Caco-2 (cell line): ENCODE measurements at regions not wholly inside any gene's neighbourhood (a gene's known extent, or its start where the extent isn't known, plus 50 kb on each side); places are given as distances from the start of the nearest gene placed in this dataset.

Experiments used
- BruUV-seq: library from RNA; stranded (reverse); fragments of 400-500 nt; replicated peaks from 2 replicates; lab custom pipeline; 2021; lab: Mats Ljungman, UMichigan
- CTCF ChIA-PET: fragments of 300-600 bp; sonication (Branson Sonifier 250); formaldehyde crosslinking; loops from one replicate; lab custom pipeline; 2022; ENCODE audit warnings: antibody characterized with exemption; lab: Charles Lee
- POLR2A ChIA-PET: fragments of 300-600 bp; sonication (Branson Sonifier 250); formaldehyde crosslinking; loops from one replicate; lab custom pipeline; 2022; ENCODE audit warnings: antibody characterized with exemption; lab: Charles Lee
- DNase-seq, 2 experiments: peaks; one replicate each; pipeline versions ENCODE4 v3.0.0 to v3.0.0-alpha.2; 2020 to 2022
- H3K27me3 ChIP-seq: replicated peaks from 2 replicates; pipeline ENCODE4 v1.6.0; 2011; ENCODE audit warnings: low read length; ENCODE audit not compliant: control insufficient read depth, insufficient read depth
- H3K36me3 ChIP-seq: 2 replicates; pipeline ENCODE4 v1.5.1; 2011; ENCODE audit warnings: low read length; ENCODE audit not compliant: control insufficient read depth, insufficient read depth
- H3K4me1 ChIP-seq: fragments of 250-450 bp; sonication (Bioruptor Pico); 2 replicates; pipeline ENCODE4 v1.5.1; 2020; ENCODE audit warnings: mild to moderate bottlenecking
- H3K4me3 ChIP-seq: 2 replicates; pipeline ENCODE4 v1.5.1; 2011; ENCODE audit warnings: low read depth, mild to moderate bottlenecking, control low read depth, low read length
- H3K9me3 ChIP-seq: fragments of 250-450 bp; sonication (Bioruptor Pico); 2 replicates; pipeline ENCODE4 v1.5.1; 2020; ENCODE audit warnings: mild to moderate bottlenecking, moderate library complexity
- H3K27ac Mint-ChIP-seq: one replicate; pipeline ENCODE4 v1.8.0; 2022; ENCODE audit warnings: mixed read lengths; ENCODE audit not compliant: unreplicated experiment
- H3K27me3 Mint-ChIP-seq: one replicate; pipeline ENCODE4 v1.8.0; 2022; ENCODE audit warnings: mixed read lengths; ENCODE audit not compliant: insufficient read depth, unreplicated experiment
- H3K36me3 Mint-ChIP-seq: one replicate; pipeline ENCODE4 v1.8.0; 2022; ENCODE audit warnings: mild to moderate bottlenecking, mixed read lengths; ENCODE audit not compliant: insufficient read depth, unreplicated experiment
- H3K4me1 Mint-ChIP-seq: one replicate; pipeline ENCODE4 v1.8.0; 2022; ENCODE audit warnings: low read depth, mixed read lengths; ENCODE audit not compliant: unreplicated experiment
- H3K4me3 Mint-ChIP-seq: one replicate; pipeline ENCODE4 v1.8.0; 2022; ENCODE audit warnings: mild to moderate bottlenecking, moderate library complexity, mixed read lengths; ENCODE audit not compliant: unreplicated experiment
- H3K9me3 Mint-ChIP-seq: one replicate; pipeline ENCODE4 v1.8.0; 2022; ENCODE audit warnings: mixed read lengths; ENCODE audit not compliant: unreplicated experiment
- CTCF ChIP-seq, 2 experiments: fragments of 200-600 bp in 1 of 2; IDR thresholded peaks; 1 replicate in 1 of 2; 2 replicates in 1 of 2; pipeline versions ENCODE4 v1.5.1 to v1.8.0; 2011 to 2022; ENCODE audit warnings: antibody characterized with exemption in 1 of 2, control low read depth in 1 of 2, inconsistent platforms in 1 of 2, low read depth in 1 of 2, low read length in 1 of 2, mild to moderate bottlenecking in 1 of 2, moderate library complexity in 1 of 2; ENCODE audit not compliant: insufficient read depth in 1 of 2, severe bottlenecking in 1 of 2, unreplicated experiment in 1 of 2
- intact Hi-C: fragments of 100-400 bp; cut with micrococcal nuclease; formaldehyde crosslinking; loops from one replicate; pipeline ENCODE4 v1.10.0; 2022; ENCODE audit not compliant: unreplicated experiment

GRCh38 chr1:177824508-177824982 lies 145.3 kb downstream of the SEC16B start:
- Histone ChIP-seq H3K4me1 (peaks cover 7% of the 10 kb centered on the region; the same call in 1 of the 2 replicates), H3K4me3 (no peak overlapping the region), H3K27me3 (no peaks in the 10 kb centered on the region), H3K9me3 (no peaks in the 10 kb centered on the region), H3K36me3 (no peaks in the 10 kb centered on the region)
- POLR2A ChIA-PET, result no interaction called here
- intact Hi-C loops, result loop anchor here (10.0 kb wide), 1 partner anchor 90 kb away; no protein-coding TSS in a partner anchor
- DNase-seq, result no peak
- CTCF ChIA-PET, result interaction anchor here (0.6 kb wide), 2 partner anchors 101 to 236 kb away, joined by 3 to 6 read pairs; no protein-coding TSS in a partner anchor
- Mint-ChIP-seq H3K4me3 (no peak overlapping the region), H3K27me3 (peaks cover 4% of the 10 kb centered on the region), H3K27ac (no peak overlapping the region), H3K9me3 (no peaks in the 10 kb centered on the region), H3K36me3 (no peaks in the 10 kb centered on the region), H3K4me1 (no peaks in the 10 kb centered on the region)
- BruUV-seq, result no TSS peak
- no peak for TF ChIP-seq CTCF (IDR thresholded peaks at IDR 0.05; ENCODE audit: insufficient read depth in 1 of 2, low read depth in 1 of 2, low read length in 1 of 2, severe bottlenecking in 1 of 2, unreplicated experiment in 1 of 2)

DNA sequence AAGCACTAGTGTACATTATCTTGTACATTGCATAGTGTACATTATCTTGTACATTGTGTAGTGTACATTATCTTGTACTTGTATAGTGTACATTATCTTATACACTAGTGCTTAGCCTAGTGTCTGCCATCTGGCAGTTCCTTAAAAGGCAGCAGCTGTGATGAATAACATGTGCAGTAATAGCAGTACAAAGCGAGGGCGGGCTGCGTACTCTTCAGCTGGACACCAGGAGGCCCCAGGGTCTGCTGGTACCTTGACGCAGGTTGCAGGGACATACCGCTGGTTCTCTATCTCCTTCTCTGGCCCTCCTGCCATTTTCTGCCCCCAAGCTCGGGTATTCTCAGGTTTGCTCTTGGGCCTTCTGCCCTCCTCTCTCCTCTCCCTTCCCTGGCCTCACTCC lies 149.6 kb downstream of the SEC16B start:
- Histone ChIP-seq H3K4me3 (no peak overlapping the region), H3K27me3 (no peaks in the 10 kb centered on the region), H3K4me1 (peaks cover 1% of the 10 kb centered on the region; the same call in 1 of the 2 replicates), H3K36me3 (no peaks in the 10 kb centered on the region), H3K9me3 (no peaks in the 10 kb centered on the region)
- CTCF ChIA-PET, result no interaction called here
- H3K4me1 Mint-ChIP-seq, result no peaks in the 10 kb centered on the region
- no peaks in the 10 kb centered on the region for H3K36me3 Mint-ChIP-seq
- POLR2A ChIA-PET, result no interaction called here
- no peak overlapping the region for H3K4me3 Mint-ChIP-seq
- peaks cover 9% of the 10 kb centered on the region for H3K9me3 Mint-ChIP-seq
- no peak overlapping the region for H3K27ac Mint-ChIP-seq
- DNase-seq, result no peak
- intact Hi-C loops, result loop anchor here (10.0 kb wide), 1 partner anchor 95 kb away; no protein-coding TSS in a partner anchor
- no TSS peak for BruUV-seq
- H3K27me3 Mint-ChIP-seq, result peaks cover 4% of the 10 kb centered on the region
- no peak for TF ChIP-seq CTCF (IDR thresholded peaks at IDR 0.05; ENCODE audit: insufficient read depth in 1 of 2, low read depth in 1 of 2, low read length in 1 of 2, severe bottlenecking in 1 of 2, unreplicated experiment in 1 of 2)

GRCh38 chr1:177817937-177818875 lies 151.7 kb downstream of the SEC16B start:
- Histone ChIP-seq H3K27me3 (no peaks in the 10 kb centered on the region), H3K4me3 (no peak overlapping the region), H3K9me3 (no peaks in the 10 kb centered on the region), H3K4me1 (no peaks in the 10 kb centered on the region), H3K36me3 (no peaks in the 10 kb centered on the region)
- Mint-ChIP-seq H3K9me3 (peaks cover 13% of the 10 kb centered on the region), H3K4me1 (no peaks in the 10 kb centered on the region), H3K27ac (no peak overlapping the region), H3K27me3 (peaks cover 4% of the 10 kb centered on the region), H3K4me3 (no peak overlapping the region), H3K36me3 (no peaks in the 10 kb centered on the region)
- no peak for DNase-seq
- ChIA-PET CTCF (no interaction called here), POLR2A (no interaction called here)
- peak in 1 of 2 experiments; percentile 6 for TF ChIP-seq CTCF (IDR thresholded peaks at IDR 0.05; ENCODE audit: insufficient read depth in 1 of 2, low read depth in 1 of 2, low read length in 1 of 2, severe bottlenecking in 1 of 2, unreplicated experiment in 1 of 2)
- intact Hi-C loops, result no loop called here
- no TSS peak for BruUV-seq
